SK-N-SH (cell line): ENCODE measurements at regions not wholly inside any gene's neighbourhood (a gene's known extent, or its start where the extent isn't known, plus 50 kb on each side); places are given as distances from the start of the nearest gene placed in this dataset.

Experiments
- EP300 ChIP-seq, 2 experiments: IDR thresholded peaks; 2 replicates each; pipeline versions ENCODE4 v1.4.0 to v1.6.1; 2012; ENCODE audit warnings: borderline replicate concordance in 1 of 2, low read depth in 1 of 2, low read length in 1 of 2
- EZH2phosphoT487 ChIP-seq: fragments of 200-600 bp; sonication (generic); IDR thresholded peaks from 2 replicates; pipeline ENCODE4 v1.6.1; 2017; ENCODE audit warnings: low read depth, mixed run types, mild to moderate bottlenecking, antibody characterized with exemption, moderate library complexity, borderline replicate concordance
- FOXJ3 ChIP-seq: sonication (generic); formaldehyde crosslinking; IDR thresholded peaks from 2 replicates; pipeline ENCODE4 v1.5.1; 2020; ENCODE audit warnings: mild to moderate bottlenecking, missing genetic modification reagents
- POLR2AphosphoS5 ChIP-seq: IDR thresholded peaks from 2 replicates; pipeline ENCODE4 v1.6.1; 2012; ENCODE audit warnings: low read depth, low read length
- RCOR1 ChIP-seq: fragments of 150-350 bp; IDR thresholded peaks from 2 replicates; pipeline ENCODE4 v1.6.1; 2017; ENCODE audit warnings: antibody characterized with exemption, low read length
- SIN3A ChIP-seq: IDR thresholded peaks from 2 replicates; pipeline ENCODE4 v1.6.1; 2012; ENCODE audit warnings: low read depth, mild to moderate bottlenecking, low read length, moderate library complexity, borderline replicate concordance
- TEAD4 ChIP-seq: IDR thresholded peaks from 2 replicates; pipeline ENCODE4 v1.4.0; 2012; ENCODE audit warnings: mild to moderate bottlenecking, borderline replicate concordance; ENCODE audit not compliant: insufficient read depth
- YY1 ChIP-seq: IDR thresholded peaks from 2 replicates; pipeline ENCODE4 v1.4.0; 2012; ENCODE audit warnings: low read depth, mild to moderate bottlenecking
- TF ChIP-seq, protein P1 (sequence below): fragments of 200-600 bp; sonication (generic); IDR thresholded peaks from 2 replicates; pipeline ENCODE4 v1.6.1; 2017; ENCODE audit warnings: antibody characterized with exemption, mild to moderate bottlenecking, moderate library complexity
- TF ChIP-seq, protein P2 (sequence below): IDR thresholded peaks from 2 replicates; pipeline ENCODE4 v1.4.0; 2012; ENCODE audit warnings: low read depth

DNA sequence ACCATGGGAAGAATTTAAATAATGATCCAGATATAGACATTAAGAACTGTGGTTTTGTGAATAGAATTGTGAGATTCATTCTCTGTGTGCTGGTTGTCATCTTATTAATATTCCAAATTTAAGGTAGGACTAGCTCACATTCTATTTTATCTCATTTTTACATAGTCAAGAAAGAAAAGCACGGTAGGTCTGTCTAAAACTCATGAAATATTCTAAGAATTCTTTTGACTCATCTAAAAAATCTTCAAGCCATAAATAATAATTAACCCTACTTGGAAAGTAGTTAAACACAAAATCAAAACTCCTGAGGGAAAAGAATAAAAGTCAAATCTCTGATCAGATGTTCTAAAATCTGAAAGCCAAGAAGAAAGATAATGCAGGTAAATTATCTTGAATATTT lies 388.8 kb upstream of the CHAC2 start:
- TF ChIP-seq FOXJ3 (no peak), POLR2AphosphoS5 (no peak), EZH2phosphoT487 (no peak), YY1 (no peak), RCOR1 (no peak), EP300 (IDR thresholded peaks at IDR 0.05; ENCODE audit: borderline replicate concordance in 1 of 2, low read depth in 1 of 2, low read length in 1 of 2) (no peak), SIN3A (no peak), TEAD4 (no peak)
- TF ChIP-seq, protein P1, sequence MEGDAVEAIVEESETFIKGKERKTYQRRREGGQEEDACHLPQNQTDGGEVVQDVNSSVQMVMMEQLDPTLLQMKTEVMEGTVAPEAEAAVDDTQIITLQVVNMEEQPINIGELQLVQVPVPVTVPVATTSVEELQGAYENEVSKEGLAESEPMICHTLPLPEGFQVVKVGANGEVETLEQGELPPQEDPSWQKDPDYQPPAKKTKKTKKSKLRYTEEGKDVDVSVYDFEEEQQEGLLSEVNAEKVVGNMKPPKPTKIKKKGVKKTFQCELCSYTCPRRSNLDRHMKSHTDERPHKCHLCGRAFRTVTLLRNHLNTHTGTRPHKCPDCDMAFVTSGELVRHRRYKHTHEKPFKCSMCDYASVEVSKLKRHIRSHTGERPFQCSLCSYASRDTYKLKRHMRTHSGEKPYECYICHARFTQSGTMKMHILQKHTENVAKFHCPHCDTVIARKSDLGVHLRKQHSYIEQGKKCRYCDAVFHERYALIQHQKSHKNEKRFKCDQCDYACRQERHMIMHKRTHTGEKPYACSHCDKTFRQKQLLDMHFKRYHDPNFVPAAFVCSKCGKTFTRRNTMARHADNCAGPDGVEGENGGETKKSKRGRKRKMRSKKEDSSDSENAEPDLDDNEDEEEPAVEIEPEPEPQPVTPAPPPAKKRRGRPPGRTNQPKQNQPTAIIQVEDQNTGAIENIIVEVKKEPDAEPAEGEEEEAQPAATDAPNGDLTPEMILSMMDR, result no peak
- TF ChIP-seq, protein P2, sequence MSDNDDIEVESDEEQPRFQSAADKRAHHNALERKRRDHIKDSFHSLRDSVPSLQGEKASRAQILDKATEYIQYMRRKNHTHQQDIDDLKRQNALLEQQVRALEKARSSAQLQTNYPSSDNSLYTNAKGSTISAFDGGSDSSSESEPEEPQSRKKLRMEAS, result no peak
